Tibial nerve (tissue), 4 donors: ENCODE measurements at regions not wholly inside any gene's neighbourhood (a gene's known extent, or its start where the extent isn't known, plus 50 kb on each side); places are given as distances from the start of the nearest gene placed in this dataset.
A peak's percentile ranks its signal among the peaks of the same experiment; 100 is the strongest.
"Not testable (repeated sequence)": the region's sequence is repeated elsewhere in the genome, so short reads cannot be mapped to it uniquely, and the experiment has no call there.

Experiments
- DNase-seq, 2 donors: peaks; one replicate each; pipeline ENCODE4 v3.0.0-alpha.2; 2019; ENCODE audit warnings: low spot score in 2 of 2
- H3K27ac ChIP-seq, 4 donors: fragments of 200-600 bp; sonication (generic) in 3 of 4; one replicate each; pipeline ENCODE4 v1.5.1; 2017 to 2019; ENCODE audit warnings: mild to moderate bottlenecking in 1 of 4
- H3K27me3 ChIP-seq, 2 donors: fragments of 200-600 bp; sonication (generic) in 1 of 2; one replicate each; pipeline versions ENCODE4 v1.5.1 to v1.6.0; 2017 to 2019
- H3K36me3 ChIP-seq, 3 donors: fragments of 200-600 bp; sonication (generic); one replicate each; pipeline ENCODE4 v1.5.1; 2018 to 2019
- H3K4me1 ChIP-seq, 4 donors: fragments of 200-600 bp; sonication (generic) in 3 of 4; one replicate each; pipeline ENCODE4 v1.5.1; 2017 to 2019
- H3K4me3 ChIP-seq, 4 donors: fragments of 200-600 bp; sonication (generic) in 3 of 4; one replicate each; pipeline ENCODE4 v1.5.1; 2017 to 2019; ENCODE audit warnings: mild to moderate bottlenecking in 1 of 4, moderate library complexity in 1 of 4
- H3K9me3 ChIP-seq, 4 donors: fragments of 200-600 bp; sonication (generic) in 3 of 4; one replicate each; pipeline ENCODE4 v1.5.1; 2017 to 2019
- CTCF ChIP-seq, 5 experiments: fragments of 200-600 bp in 3 of 5; fragments of 450-650 bp in 2 of 5; sonication (generic) in 3 of 5; IDR thresholded peaks; one replicate each; pipeline ENCODE4 v1.5.1; 2016 to 2019; ENCODE audit warnings: antibody characterized with exemption in 5 of 5, mild to moderate bottlenecking in 3 of 5, moderate library complexity in 2 of 5
- EP300 ChIP-seq, 2 donors: sonication (generic); formaldehyde crosslinking; IDR thresholded peaks; one replicate each; pipeline ENCODE4 v1.6.1; 2017; ENCODE audit warnings: antibody characterized with exemption in 2 of 2, mild to moderate bottlenecking in 1 of 2
- POLR2A ChIP-seq, 2 donors: fragments of 450-650 bp; IDR thresholded peaks; one replicate each; pipeline ENCODE4 v1.6.1; 2017; ENCODE audit warnings: antibody characterized with exemption in 2 of 2, mild to moderate bottlenecking in 2 of 2, moderate library complexity in 2 of 2
- WGBS, 2 donors: methylation state at CpG; one replicate each; pipeline ENCODE4 v1.1.5; 2018; 5-methylcytosine and 5-hydroxymethylcytosine counted together

- no peaks in the 10 kb centered on the region for H3K36me3 ChIP-seq
- H3K27ac ChIP-seq = no peak overlapping the region
- peaks cover 0 to 34% of the 10 kb centered on the region in 2 donors for H3K27me3 ChIP-seq
- TF ChIP-seq POLR2A (IDR thresholded peaks at IDR 0.05) (no peak), EP300 (IDR thresholded peaks at IDR 0.05) (no peak), CTCF (IDR thresholded peaks at IDR 0.05) (no peak)
- H3K9me3 ChIP-seq = peaks cover 0 to 38% (median 0%) of the 10 kb centered on the region in 4 donors
- no peak for DNase-seq
- no peak overlapping the region for H3K4me3 ChIP-seq
- 94 to 97% methylated on average over 15 to 16 of the region's 16 CpGs for WGBS, 2 donors
- H3K4me1 ChIP-seq = peaks cover 0 to 14% (median 0%) of the 10 kb centered on the region in 4 donors
These were observed 94.0 kb upstream of the ANKRD30BL start for GRCh38 chr2:132255714-132256113.

- H3K4me3 ChIP-seq = no peak overlapping the region
- peaks cover 0 to 14% (median 0%) of the 10 kb centered on the region in 4 donors for H3K4me1 ChIP-seq
- no peak overlapping the region for H3K27ac ChIP-seq
- DNase-seq = no peak
- H3K27me3 ChIP-seq = peaks cover 0 to 34% of the 10 kb centered on the region in 2 donors
- H3K36me3 ChIP-seq = no peaks in the 10 kb centered on the region
- TF ChIP-seq EP300 (IDR thresholded peaks at IDR 0.05) (no peak), POLR2A (IDR thresholded peaks at IDR 0.05) (no peak), CTCF (IDR thresholded peaks at IDR 0.05) (no peak)
- H3K9me3 ChIP-seq = peaks cover 0 to 38% (median 0%) of the 10 kb centered on the region in 4 donors
- 5 to 33% methylated on average over 20 to 48 of the region's 68 CpGs for WGBS, 2 donors
These were observed 94.6 kb upstream of the ANKRD30BL start for GRCh38 chr2:132256251-132256902.

GRCh38 chr2:132256903-132257300, 95.2 kb upstream of the ANKRD30BL start:
- not testable (repeated sequence) for DNase-seq, H3K36me3 ChIP-seq, H3K27ac ChIP-seq
- Histone ChIP-seq H3K4me1 (peaks cover 0 to 14% (median 0%) of the 10 kb centered on the region in 4 donors), H3K9me3 (peaks cover 0 to 38% (median 0%) of the 10 kb centered on the region in 4 donors), H3K4me3 (peak overlapping the region in 1 of 4 donors; percentile 3), H3K27me3 (peaks cover 0 to 34% of the 10 kb centered on the region in 2 donors)
- WGBS, 2 donors = 9 to 11% methylated on average over 14 to 28 of the region's 34 CpGs

- Histone ChIP-seq H3K4me3 (peak overlapping the region in 1 of 4 donors; percentile 3), H3K27me3 (peaks cover 0 to 34% of the 10 kb centered on the region in 2 donors), H3K4me1 (peaks cover 0 to 14% (median 0%) of the 10 kb centered on the region in 4 donors), H3K9me3 (peaks cover 0 to 33% (median 0%) of the 10 kb centered on the region in 4 donors)
- not testable (repeated sequence) for H3K36me3 ChIP-seq, DNase-seq, H3K27ac ChIP-seq
- 2 to 5% methylated on average over 47 to 49 of the region's 79 CpGs for WGBS, 2 donors
These were observed 95.8 kb upstream of the ANKRD30BL start for GRCh38 chr2:132257301-132258171.

GRCh38 chr2:132259276-132259675, 97.5 kb upstream of the ANKRD30BL start:
- H3K27me3 ChIP-seq = peaks cover 0 to 34% of the 10 kb centered on the region in 2 donors
- not testable (repeated sequence) for DNase-seq, H3K36me3 ChIP-seq, H3K27ac ChIP-seq, H3K4me3 ChIP-seq
- H3K9me3 ChIP-seq = peaks cover 0 to 24% (median 0%) of the 10 kb centered on the region in 4 donors
- WGBS, 2 donors = 93% methylated on average over 13 of the region's 13 CpGs
- H3K4me1 ChIP-seq = peaks cover 0 to 14% (median 0%) of the 10 kb centered on the region in 4 donors

GRCh38 chr2:132265595-132265994, 103.8 kb upstream of the ANKRD30BL start:
- H3K27ac ChIP-seq, H3K36me3 ChIP-seq, DNase-seq, H3K9me3 ChIP-seq, H3K4me3 ChIP-seq: not testable (repeated sequence)
- peaks cover 0 to 16% (median 3%) of the 10 kb centered on the region in 4 donors for H3K4me1 ChIP-seq
- peaks cover 0 to 12% of the 10 kb centered on the region in 2 donors for H3K27me3 ChIP-seq
- 87 to 91% methylated on average over 12 of the region's 12 CpGs for WGBS, 2 donors

GRCh38 chr2:132267105-132267497, 105.3 kb upstream of the ANKRD30BL start:
- no peak for DNase-seq
- TF ChIP-seq EP300 (IDR thresholded peaks at IDR 0.05) = no peak
- TF ChIP-seq CTCF (IDR thresholded peaks at IDR 0.05) = no peak
- TF ChIP-seq POLR2A (IDR thresholded peaks at IDR 0.05) = no peak
- 81 to 88% methylated on average over 1 of the region's 1 CpG for WGBS, 2 donors
- no peaks in the 10 kb centered on the region for H3K9me3 ChIP-seq
- H3K4me1 ChIP-seq = peaks cover 0 to 16% (median 3%) of the 10 kb centered on the region in 4 donors
- H3K27me3 ChIP-seq = peaks cover 0 to 12% of the 10 kb centered on the region in 2 donors
- no peaks in the 10 kb centered on the region for H3K36me3 ChIP-seq
- no peak overlapping the region for H3K4me3 ChIP-seq
- H3K27ac ChIP-seq = no peak overlapping the region

- not testable (repeated sequence) for H3K27ac ChIP-seq, DNase-seq, H3K36me3 ChIP-seq, H3K9me3 ChIP-seq
- 13 to 17% methylated on average over 31 of the region's 31 CpGs for WGBS, 2 donors
- H3K27me3 ChIP-seq = peaks cover 0 to 12% of the 10 kb centered on the region in 2 donors
- peak overlapping the region; percentile 18 to 44 (median 35) for H3K4me3 ChIP-seq
- H3K4me1 ChIP-seq = peaks cover 0 to 16% (median 3%) of the 10 kb centered on the region in 4 donors
These were observed 105.9 kb upstream of the ANKRD30BL start for GRCh38 chr2:132267498-132268283.
